Fibroblast of skin of right biceps (primary cell): ENCODE measurements at regions not wholly inside any gene's neighbourhood (a gene's known extent, or its start where the extent isn't known, plus 50 kb on each side); places are given as distances from the start of the nearest gene placed in this dataset.

Experiments used
- DNase-seq: peaks from one replicate; pipeline ENCODE4 v3.0.0-alpha.2; 2013

DNA sequence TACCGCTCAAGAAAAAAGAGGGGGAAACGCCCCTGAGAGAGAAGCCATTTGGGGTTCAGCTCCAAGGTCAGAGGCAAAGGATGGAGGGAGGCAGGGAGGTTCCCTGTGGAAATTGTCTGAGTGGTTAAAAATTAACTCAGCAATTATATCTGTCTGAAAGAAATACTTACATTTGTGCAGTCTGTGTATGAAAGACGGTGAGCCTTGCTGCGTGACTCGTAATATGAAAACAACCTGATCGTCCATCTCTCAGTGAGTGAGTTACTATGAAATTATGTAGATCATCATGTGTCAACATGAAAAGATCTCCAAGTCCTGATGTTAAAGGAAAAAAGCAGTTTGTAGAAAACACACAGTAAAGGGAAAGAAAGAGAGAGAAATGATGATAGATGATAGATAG, 67.2 kb upstream of the FAM204A start:
- DNase-seq: peak; percentile 14

DNA sequence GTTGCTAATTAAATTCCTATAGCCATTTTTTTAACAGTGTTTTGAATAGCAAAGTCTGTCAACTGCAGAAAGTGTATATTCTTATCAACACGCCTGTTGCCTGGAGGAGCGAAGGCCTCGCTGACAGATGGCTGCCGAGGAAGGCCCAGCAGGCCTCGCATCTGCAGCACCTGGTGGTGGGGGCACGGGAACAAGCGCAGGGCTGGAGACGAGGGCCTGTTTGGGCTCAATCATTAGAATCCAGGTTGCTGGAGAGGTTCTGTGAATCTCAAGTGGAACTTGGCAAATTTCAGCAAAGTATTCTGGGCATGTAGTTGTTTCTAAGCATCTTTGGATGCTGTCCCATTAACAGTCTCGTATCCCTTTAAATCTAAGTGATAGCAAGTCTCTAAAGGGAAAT, 66.1 kb upstream of the FAM204A start:
- no peak for DNase-seq

DNA sequence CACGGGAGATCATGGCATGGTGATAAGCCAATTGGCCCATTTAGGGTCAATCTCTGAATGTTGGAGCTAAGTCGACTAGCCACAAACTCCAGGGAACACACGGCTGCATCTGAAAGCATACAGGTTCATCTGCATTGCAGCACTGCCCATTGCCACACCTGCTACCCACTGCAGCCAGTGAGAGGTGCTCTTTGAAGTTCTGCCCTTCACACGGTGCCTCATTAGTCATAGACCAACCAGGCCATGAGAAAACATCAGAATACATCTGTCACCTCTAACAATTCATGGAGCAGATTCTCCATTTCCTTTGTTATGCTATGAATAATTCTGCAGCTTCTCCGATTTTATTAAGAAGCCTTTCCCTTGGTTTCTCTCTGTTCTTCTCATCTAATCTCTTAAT, 65.7 kb upstream of the FAM204A start:
- DNase-seq: no peak

DNA sequence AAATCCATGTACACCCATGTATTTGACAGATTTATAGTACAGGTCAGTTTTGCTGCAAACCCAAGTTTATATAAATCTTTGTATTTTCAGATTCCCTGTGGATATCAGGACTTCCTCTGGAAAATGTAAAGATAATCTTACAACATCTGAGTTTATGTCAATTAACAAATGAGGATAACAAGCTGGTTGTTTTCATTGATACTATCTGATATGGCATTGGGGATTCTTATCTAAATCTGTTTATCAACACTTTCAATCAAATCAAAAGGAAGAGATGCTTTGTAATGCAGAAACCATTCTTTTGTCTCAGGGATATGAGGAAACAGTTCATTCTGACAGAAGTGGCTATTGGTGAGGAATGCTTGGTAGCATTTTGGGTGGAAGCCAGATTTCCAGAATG, 64.9 kb upstream of the FAM204A start:
- DNase-seq: peak; percentile 0

DNA sequence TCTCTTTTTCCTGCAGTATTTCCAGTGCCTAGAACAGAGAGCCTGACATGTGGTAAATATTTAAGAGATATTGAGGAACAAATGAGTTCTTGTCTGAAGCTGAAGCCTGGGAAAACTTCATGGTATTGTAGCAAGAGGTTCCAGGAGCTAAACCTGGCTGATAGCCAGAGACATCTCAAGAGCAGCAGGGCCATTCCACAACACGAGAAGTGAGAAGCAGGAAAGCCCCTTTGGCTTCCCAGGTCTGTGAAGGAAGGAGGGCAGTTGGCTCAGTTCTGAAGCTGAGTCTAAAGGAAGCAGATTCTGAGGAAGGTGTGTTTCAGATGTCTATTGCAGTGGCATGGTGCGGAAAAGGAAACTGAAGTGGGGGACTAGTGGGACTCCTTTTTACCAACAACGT, 63.8 kb upstream of the FAM204A start:
- no peak for DNase-seq

DNA sequence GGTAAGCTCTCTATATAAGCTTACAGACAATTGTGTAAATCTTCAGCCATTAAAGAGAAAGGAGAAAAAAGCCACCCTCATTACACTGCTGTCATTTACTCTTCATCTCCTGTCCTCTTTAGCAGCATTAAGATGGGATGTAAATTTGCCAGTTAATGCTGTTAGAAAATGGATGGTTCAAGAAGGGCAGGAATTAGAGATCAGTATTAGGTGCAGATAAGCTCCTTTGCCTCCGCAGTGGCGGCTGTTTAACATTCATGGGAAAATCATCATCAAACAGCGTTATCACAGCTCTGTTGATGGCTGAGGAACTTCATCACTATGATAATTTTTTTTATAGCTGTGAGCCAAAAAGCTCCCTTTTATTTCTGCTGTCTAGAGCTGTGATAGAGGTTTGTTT, 61.8 kb upstream of the FAM204A start:
- DNase-seq: no peak

DNA sequence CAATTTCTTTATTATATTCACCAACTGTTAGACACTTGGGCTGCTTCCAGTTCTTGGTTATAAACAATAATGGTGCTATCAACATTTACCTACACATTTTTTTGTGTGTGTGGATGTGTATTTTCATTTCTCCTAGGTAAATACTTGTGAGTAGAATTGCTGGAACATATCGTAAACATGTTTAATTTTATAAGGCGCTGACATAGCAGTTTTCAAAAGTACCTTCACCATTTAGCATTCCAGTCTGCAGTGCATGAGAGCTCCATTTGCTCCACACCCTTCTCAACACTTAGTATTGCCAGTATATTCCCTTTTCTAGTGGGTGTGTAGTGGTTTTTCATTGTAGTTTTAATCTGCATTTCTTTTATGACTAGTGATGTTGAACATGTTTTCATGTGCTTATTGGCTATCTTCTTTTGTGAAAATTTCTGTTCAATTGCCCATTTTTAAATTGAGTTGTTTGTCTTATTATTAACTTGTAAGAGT, 59.6 kb upstream of the FAM204A start:
- DNase-seq: no peak

DNA sequence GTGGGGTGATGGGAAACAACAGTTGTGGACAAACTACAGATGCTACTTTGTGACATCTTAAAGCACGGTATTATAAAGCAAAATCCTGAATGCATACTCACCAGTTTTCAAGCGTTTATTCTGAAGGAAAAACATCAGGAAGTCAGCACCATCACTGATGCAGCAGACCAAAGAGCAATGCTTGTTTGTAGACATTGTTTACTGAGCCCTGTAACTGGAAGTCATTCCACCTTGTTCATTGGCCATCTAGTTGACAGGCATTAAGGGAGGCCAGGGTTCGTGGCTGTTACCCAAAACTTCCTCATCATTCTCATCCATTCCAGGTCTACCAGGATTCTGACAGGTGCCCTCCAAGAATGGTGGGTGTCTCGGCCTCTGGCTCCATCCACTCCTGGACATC, 55.3 kb upstream of the FAM204A start:
- no peak for DNase-seq

DNA sequence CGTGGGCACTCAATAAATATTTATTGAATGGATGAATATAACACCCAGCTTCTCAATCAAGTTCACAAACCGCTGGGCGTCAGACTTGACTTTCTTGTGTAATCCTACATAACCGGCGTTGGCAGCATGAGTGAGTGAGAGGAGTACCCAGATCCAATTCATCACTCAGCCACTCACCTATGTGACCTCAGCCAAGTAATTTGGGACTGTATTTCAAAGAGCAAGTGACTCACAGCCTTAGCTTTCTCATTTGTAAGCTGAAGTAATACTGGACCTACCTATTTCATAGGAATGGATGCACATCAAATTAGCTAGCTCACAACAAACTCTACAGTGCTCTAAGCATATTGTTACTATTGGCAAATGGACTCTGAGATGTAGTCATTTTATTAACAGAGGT, 53.8 kb upstream of the FAM204A start:
- no peak for DNase-seq

DNA sequence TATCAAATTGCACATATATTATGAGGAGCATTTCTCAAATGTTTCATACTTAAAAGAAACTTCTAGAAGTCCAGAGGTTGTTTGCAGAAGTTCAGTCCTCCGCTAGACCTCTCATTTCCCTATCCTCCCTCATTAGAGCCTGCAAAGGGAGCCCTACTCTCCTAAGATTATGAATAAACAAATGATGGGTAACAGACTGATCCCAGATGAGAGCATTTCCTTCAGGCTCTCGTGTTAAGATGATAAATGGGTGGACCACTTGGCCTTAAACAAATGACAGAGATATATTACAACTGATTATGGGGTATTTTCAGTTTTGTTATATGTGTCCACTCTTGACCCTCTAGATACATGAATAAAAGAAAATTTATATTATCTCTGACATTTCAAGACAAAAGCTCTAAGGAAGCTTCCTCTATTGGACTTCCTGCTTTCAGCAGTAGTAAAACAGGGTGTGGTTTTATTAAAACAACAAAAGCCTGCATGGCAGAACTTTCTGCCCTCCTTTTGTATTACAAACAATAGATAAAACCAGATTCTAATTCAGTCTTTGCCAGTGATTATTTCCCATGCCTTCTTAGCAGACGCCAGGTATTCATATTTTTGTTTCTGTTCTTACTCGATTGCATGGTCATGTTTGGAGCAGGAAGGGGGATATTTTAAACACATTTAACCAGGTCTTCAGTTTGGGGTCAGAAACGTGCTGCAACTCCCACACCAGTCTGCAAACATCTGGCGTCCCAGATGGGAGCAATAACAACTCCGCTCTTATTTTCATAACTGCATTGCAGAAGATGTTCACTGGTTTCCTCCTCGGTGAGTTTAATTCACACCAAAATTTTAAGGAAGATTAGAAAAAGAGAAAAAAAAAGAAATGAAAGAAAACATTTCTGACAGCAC, 52.4 kb upstream of the FAM204A start:
- DNase-seq: no peak

DNA sequence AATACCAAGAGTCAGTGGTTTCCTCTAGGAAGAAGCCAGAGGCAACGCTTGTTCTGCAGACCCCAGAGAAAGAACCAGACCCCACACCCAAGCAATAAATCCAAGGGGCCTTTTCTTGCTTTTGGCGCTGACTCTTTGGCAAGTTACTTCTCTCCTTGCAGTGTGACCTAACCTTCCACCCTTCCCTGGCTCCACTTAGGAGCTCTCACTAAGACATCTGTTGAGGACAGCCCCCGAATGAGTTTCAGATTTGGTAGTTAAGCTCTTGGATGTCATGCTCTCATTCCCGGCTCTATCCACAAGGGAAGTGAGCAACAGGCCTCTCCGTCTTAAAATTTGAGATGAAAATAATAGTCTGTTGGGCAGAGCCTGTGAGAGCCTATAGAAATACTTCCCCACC, 50.6 kb upstream of the FAM204A start:
- no peak for DNase-seq
